ENCODE measurements at regions not wholly inside any gene's neighbourhood (a gene's known extent, or its start where the extent isn't known, plus 50 kb on each side); places are given as distances from the start of the nearest gene placed in this dataset.

GRCh38 chr10:58087896-58088295 lies 179.8 kb downstream of the IPMK start:
- FAIRE-seq: no peak
- no peak for TF ChIP-seq PAX5 (IDR thresholded peaks at IDR 0.05; ENCODE audit: borderline replicate concordance, low read depth, low read length)
- TF ChIP-seq RCOR1 (conservative IDR thresholded peaks at IDR 0.05; ENCODE audit: low read depth, low read length): no peak
- no peak for TF ChIP-seq NFYA (IDR thresholded peaks at IDR 0.05; ENCODE audit: borderline replicate concordance, low read depth, low read length)
- no peak for TF ChIP-seq SMC3 (IDR thresholded peaks at IDR 0.05; ENCODE audit: borderline replicate concordance, low read length)
- no peak for TF ChIP-seq FOXK2 (IDR thresholded peaks at IDR 0.05)
- TF ChIP-seq SREBF1 (IDR thresholded peaks at IDR 0.05; ENCODE audit: low read length): no peak
- no peak for TF ChIP-seq MXI1 (IDR thresholded peaks at IDR 0.05; ENCODE audit: low read depth, low read length)
- TF ChIP-seq TCF7 (IDR thresholded peaks at IDR 0.05; ENCODE audit: borderline replicate concordance): no peak
- TF ChIP-seq SUZ12 (IDR thresholded peaks at IDR 0.05; ENCODE audit: unreplicated experiment): no peak
- TF ChIP-seq NR2F1 (conservative IDR thresholded peaks at IDR 0.05): no peak
- ChIA-PET POLR2A (no interaction called here), SMC1A (ENCODE audit: uncharacterized antibody, unreplicated experiment) (no interaction called here), RAD21 (ENCODE audit: unreplicated experiment) (no interaction called here), CTCF (no interaction called here)
- Histone ChIP-seq H3K4me1 (ENCODE audit: control insufficient read depth, insufficient read depth, low read length) (no peaks in the 10 kb centered on the region), H3K9me3 (replicated peaks; ENCODE audit: control insufficient read depth, insufficient read depth, low read length) (no peaks in the 10 kb centered on the region), H3K9ac (ENCODE audit: control insufficient read depth, insufficient read depth, low read length) (no peak overlapping the region), H3K36me3 (ENCODE audit: control insufficient read depth in 2 of 2, insufficient read depth in 2 of 2, low read length in 1 of 2) (no peaks in the 10 kb centered on the region), H3K4me2 (ENCODE audit: control insufficient read depth, insufficient read depth) (no peak overlapping the region), H3K27me3 (replicated peaks in 1 of 2; ENCODE audit: control insufficient read depth in 2 of 2, insufficient read depth in 2 of 2, low read length in 1 of 2) (no peaks in the 10 kb centered on the region), H3K79me2 (ENCODE audit: control insufficient read depth, insufficient read depth, low read length) (no peaks in the 10 kb centered on the region), H3K27ac (ENCODE audit: control insufficient read depth, insufficient read depth) (no peak overlapping the region), H3K4me3 (no peak overlapping the region), H2AFZ (ENCODE audit: control insufficient read depth, low read depth, low read length) (no peak overlapping the region), H4K20me1 (ENCODE audit: control insufficient read depth, insufficient read depth) (no peaks in the 10 kb centered on the region)
- BruUV-seq (replicated peaks): no TSS peak
- no peak for ATAC-seq
- intact Hi-C loops (cut with micrococcal nuclease; ENCODE audit: unreplicated experiment): no loop called here
- in situ Hi-C loops (cut with MboI): no loop called here
- no peak for DNase-seq (ENCODE audit: low read depth, low spot score)

- no peak for FAIRE-seq
- DNase-seq (ENCODE audit: low read depth, low spot score): no peak
- ChIA-PET POLR2A (no interaction called here), CTCF (no interaction called here), RAD21 (ENCODE audit: unreplicated experiment) (no interaction called here), SMC1A (ENCODE audit: uncharacterized antibody, unreplicated experiment) (no interaction called here)
- TF ChIP-seq KDM1A (IDR thresholded peaks at IDR 0.05; ENCODE audit: borderline replicate concordance) (no peak), BRCA1 (IDR thresholded peaks at IDR 0.05; ENCODE audit: low read depth, low read length) (no peak), CEBPB (IDR thresholded peaks at IDR 0.05; ENCODE audit: borderline replicate concordance in 1 of 2, low read depth in 2 of 2, low read length in 2 of 2) (no peak), BCL11A (IDR thresholded peaks at IDR 0.05; ENCODE audit: low read depth, low read length) (no peak), ZSCAN29 (IDR thresholded peaks at IDR 0.05) (no peak), CHD1 (IDR thresholded peaks at IDR 0.05; ENCODE audit: low read depth, low read length) (no peak), CREM (IDR thresholded peaks at IDR 0.05; ENCODE audit: low read depth) (no peak), CHD2 (IDR thresholded peaks at IDR 0.05; ENCODE audit: borderline replicate concordance, low read depth, low read length) (no peak)
- Histone ChIP-seq H3K27ac (ENCODE audit: control insufficient read depth, insufficient read depth) (no peak overlapping the region), H3K36me3 (ENCODE audit: control insufficient read depth in 2 of 2, insufficient read depth in 2 of 2, low read length in 1 of 2) (no peaks in the 10 kb centered on the region), H3K9me3 (replicated peaks; ENCODE audit: control insufficient read depth, insufficient read depth, low read length) (no peaks in the 10 kb centered on the region), H2AFZ (ENCODE audit: control insufficient read depth, low read depth, low read length) (no peak overlapping the region), H3K9ac (ENCODE audit: control insufficient read depth, insufficient read depth, low read length) (no peak overlapping the region), H3K4me1 (ENCODE audit: control insufficient read depth, insufficient read depth, low read length) (no peaks in the 10 kb centered on the region), H3K27me3 (replicated peaks in 1 of 2; ENCODE audit: control insufficient read depth in 2 of 2, insufficient read depth in 2 of 2, low read length in 1 of 2) (no peaks in the 10 kb centered on the region), H3K79me2 (ENCODE audit: control insufficient read depth, insufficient read depth, low read length) (no peaks in the 10 kb centered on the region), H3K4me2 (ENCODE audit: control insufficient read depth, insufficient read depth) (no peak overlapping the region), H4K20me1 (ENCODE audit: control insufficient read depth, insufficient read depth) (no peaks in the 10 kb centered on the region), H3K4me3 (no peak overlapping the region)
- in situ Hi-C loops (cut with MboI) (no loop called here), intact Hi-C loops (cut with micrococcal nuclease; ENCODE audit: unreplicated experiment) (no loop called here)
- no TSS peak for BruUV-seq (replicated peaks)
- 40% methylated on average over 2 of the region's 2 CpGs for WGBS (ENCODE audit: insufficient coverage, insufficient replicate concordance, low lambda C conversion rate, missing lambda C conversion rate)
- ATAC-seq: no peak
These were observed 180.9 kb downstream of the IPMK start for GRCh38 chr10:58086763-58087150.

Data from GM12878 (cell line).